GM21576 (cell line): ENCODE measurements at regions not wholly inside any gene's neighbourhood (a gene's known extent, or its start where the extent isn't known, plus 50 kb on each side); places are given as distances from the start of the nearest gene placed in this dataset.

Experiments
- ATAC-seq: cut with Tn5 transposase; IDR thresholded peaks from one replicate; pipeline ENCODE4 v1.9.1; 2021; ENCODE audit warnings: mild to moderate bottlenecking, moderate library complexity; ENCODE audit not compliant: unreplicated experiment

- ATAC-seq: no peak
These were observed 317.8 kb upstream of the SULF2 start for GRCh38 chr20:48102931-48103660.

- ATAC-seq: no peak
These were observed 317.0 kb upstream of the SULF2 start for GRCh38 chr20:48102076-48102787.

DNA sequence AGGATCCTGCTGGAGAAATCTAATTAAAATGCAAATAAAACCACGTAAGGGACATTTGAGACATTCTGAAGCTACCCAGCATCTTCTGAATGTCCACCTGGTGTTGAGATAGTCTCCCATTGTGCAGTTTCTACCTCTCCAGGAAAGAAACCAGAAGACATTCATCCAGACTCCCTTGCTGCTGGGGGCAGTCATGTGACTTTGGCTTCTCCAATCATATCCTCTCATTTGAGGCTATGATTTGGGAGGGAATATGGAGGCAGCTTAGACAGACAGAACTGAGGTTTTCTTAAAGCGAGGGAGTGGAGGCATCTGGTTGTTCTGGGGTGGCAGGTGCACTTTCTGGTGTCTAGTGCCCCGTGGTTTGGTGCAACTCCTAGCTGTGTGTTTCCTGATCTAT, 315.2 kb upstream of the SULF2 start:
- no peak for ATAC-seq

DNA sequence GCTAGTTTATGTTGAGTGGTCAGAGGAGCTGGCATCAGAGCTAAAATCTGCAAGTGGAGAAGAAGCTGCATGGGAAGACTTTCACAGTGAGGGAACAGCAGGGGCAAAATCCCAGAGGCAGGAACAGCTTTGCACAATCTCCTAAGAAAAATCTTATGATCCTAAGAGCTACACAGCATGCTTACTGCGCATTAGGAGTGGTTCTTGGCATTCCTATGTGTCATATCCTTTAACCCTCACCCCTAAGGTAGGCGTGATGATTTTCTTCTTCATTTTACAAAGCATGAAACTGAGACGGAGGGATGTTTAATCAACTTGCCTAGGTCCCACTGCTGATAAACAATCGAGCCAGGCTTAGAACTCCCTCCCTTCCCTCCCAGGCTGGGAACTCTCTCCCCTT, 313.6 kb upstream of the SULF2 start:
- no peak for ATAC-seq

DNA sequence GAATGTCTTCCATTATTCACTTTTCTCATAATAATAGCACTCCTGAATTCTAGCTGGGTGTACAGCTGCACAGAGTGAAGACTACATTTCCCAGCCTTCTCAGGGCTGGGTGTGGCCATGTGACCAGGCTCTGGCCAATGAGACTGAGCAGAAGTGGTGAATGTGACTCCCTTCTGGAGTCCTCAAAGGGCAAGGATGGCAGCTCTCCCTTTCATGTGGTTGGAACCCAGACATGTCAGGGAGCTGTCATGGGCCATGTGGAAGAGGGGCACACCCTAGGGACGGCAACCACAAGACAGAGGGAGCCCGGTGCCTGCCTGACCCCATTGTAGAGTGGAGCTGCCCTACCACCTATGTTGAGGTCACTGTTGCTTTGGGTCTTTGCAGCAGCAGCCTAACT, 312.8 kb upstream of the SULF2 start:
- no peak for ATAC-seq

- ATAC-seq: no peak
These were observed 311.9 kb upstream of the SULF2 start for GRCh38 chr20:48096957-48097890.

GRCh38 chr20:48096212-48096875, 311.1 kb upstream of the SULF2 start:
- no peak for ATAC-seq

DNA sequence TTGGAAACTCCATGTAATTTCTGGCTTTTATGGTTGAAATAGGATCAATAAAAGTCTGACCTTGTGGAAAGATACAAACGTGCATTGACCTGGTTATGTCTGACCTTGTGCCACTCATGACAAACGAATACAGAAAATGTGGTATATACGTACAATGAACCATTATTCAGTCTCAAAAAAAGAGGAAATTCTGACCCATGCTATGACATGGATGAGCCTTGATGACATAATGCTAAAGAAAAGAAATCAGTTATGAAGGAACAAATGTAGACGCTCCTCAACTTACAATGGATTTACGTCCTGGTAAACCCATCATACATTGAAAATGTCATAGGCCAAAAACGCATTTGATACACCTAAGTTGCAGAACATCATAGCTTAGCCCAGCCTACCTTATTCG, 309.7 kb upstream of the SULF2 start:
- ATAC-seq: no peak

- ATAC-seq: no peak
These were observed 309.0 kb upstream of the SULF2 start for GRCh38 chr20:48094196-48094749.

DNA sequence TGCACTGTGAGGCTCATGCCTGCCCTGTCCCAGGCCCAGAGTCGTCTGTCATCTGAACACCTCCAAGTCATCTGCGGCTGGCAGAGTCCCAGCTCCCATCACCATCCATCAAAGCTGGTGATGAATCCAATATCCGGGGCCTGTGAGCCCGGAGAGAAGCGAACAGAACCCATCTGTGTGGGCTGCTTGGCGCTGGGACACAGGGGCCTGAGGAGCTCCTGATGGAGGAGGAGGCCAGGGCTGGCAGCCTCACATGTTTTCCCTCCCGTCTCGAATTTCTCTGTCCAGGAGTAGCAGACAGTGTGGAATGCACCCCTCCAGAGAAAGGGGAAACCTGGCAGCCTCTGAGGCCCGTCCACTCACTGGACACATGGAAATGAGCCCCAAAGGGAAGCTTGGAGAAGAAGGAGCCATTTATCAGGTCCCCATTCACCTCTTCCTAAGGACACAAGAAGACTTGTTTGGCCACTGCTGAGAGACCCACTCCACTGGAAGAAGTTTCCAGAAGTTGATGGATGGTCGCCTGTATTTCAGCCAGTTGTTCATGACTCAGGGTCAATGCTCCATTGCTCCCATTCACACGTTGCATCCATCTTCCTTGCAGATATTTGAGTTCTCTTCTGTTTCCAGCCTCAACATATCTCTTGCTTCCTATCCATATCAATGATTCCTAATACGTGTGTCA, 307.5 kb upstream of the SULF2 start:
- no peak for ATAC-seq

DNA sequence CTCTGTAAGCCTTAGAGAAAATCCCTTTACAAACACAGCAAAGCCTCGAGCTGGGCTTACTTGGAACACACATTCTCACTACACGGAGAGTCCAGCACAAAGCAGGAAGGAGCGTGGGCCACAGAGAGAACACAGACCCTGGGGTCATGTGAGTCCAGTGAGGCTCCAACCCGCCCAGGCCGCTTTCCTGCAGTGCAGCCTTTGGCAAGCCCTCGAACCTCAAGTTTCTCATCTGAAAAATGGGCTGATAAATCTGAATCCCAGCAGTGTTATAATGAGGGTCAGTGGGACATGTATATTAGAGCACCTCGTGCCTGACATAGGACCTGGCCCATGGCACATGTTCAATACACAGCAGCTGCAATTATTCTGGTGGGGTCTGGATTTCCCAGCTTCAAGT, 305.5 kb upstream of the SULF2 start:
- no peak for ATAC-seq

DNA sequence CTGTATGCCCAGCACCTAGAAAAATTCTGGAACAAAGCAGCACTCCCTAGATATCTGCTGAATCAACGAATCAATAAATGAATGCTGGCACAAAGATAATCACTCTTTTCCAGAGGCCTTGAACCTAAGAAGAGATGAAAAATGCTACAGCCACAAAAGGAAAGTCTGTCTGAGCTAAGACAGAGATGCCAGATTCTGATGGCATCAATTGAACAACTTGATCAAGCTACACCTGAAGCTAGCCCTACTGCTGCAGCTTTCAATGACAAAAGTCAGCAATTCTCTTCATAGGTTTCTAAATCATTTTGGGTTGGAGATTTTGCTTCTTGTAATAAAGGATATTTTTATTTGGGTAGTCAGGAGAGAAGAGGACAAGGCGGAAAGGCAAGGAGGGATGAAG, 305.0 kb upstream of the SULF2 start:
- ATAC-seq: no peak

- no peak for ATAC-seq
These were observed 295.3 kb upstream of the SULF2 start for GRCh38 chr20:48080583-48080982.

DNA sequence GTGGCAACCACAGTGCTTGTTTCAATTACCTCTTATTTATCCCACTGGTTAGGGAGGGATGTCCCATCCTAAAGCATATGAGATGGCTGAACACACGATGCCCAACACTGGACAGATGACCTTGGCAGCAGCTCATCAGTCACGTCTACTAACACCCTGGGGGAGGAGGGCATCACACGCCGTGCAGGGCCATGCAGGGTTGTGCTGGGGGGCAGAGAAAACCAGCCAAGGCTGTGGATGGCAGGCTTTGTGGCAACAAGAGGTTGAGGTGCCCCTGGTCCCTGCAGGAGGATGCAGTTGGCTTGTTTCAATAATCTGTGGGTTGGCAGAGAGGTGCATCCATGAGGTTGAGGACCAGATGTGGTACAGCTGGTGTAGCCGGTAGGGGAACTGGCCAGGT, 293.7 kb upstream of the SULF2 start:
- no peak for ATAC-seq

GRCh38 chr20:48076747-48077146, 291.5 kb upstream of the SULF2 start:
- ATAC-seq: no peak

GRCh38 chr20:48076247-48076646, 291.0 kb upstream of the SULF2 start:
- no peak for ATAC-seq

- ATAC-seq: no peak
These were observed 290.4 kb upstream of the SULF2 start for GRCh38 chr20:48075591-48076174.

GRCh38 chr20:48070991-48071652, 285.8 kb upstream of the SULF2 start:
- no peak for ATAC-seq

GRCh38 chr20:48069596-48069995, 284.3 kb upstream of the SULF2 start:
- ATAC-seq: no peak
